Stimulated activated CD4-positive, alpha-beta T cell treated with anti-CD3 and anti-CD28 coated beads, Interleukin-15, amount 100 ng/mL, for 1 hour (primary cell): ENCODE measurements at regions not wholly inside any gene's neighbourhood (a gene's known extent, or its start where the extent isn't known, plus 50 kb on each side); places are given as distances from the start of the nearest gene placed in this dataset.
"Not testable (repeated sequence)": the region's sequence is repeated elsewhere in the genome, so short reads cannot be mapped to it uniquely, and the experiment has no call there.

ENCODE experiments used
- DNase-seq, 2 donors: peaks; one replicate each; pipeline ENCODE4 v3.0.0-alpha.2; 2020; ENCODE audit warnings: low read depth in 1 of 2, low spot score in 1 of 2

- DNase-seq = no peak
These were observed 97.4 kb upstream of the NEDD9 start for GRCh38 chr6:11329726-11330412.

DNA sequence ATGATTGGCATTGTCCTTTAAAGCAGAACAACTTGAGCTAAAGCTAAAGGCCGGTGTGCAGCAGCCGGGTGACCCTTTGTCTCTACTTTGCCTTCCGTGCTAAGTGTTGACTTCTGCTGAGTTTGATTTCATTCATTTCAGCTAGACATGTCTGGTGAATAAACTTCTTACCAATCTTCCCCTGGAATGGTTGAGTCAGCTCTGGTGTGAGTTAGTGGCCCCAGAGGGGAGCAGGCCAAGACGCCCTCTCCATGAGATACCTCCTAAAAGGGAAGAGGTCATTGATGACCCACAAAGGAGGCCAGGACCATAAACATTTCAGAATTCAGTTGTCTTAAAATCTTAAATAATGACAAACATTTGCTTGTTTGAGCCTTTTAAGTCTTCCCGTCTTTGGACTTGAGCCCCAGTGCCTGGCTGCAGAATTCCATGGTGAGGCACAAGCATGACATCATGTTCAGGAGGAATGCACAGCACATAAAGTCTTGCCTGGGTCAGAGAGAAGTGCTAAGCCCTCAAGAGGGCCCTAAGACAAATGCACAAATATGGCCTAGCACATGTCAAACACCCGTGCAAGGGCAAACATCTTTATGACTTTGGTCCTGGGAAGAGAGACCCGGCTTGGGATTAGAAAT lies 96.3 kb upstream of the NEDD9 start:
- no peak for DNase-seq

DNA sequence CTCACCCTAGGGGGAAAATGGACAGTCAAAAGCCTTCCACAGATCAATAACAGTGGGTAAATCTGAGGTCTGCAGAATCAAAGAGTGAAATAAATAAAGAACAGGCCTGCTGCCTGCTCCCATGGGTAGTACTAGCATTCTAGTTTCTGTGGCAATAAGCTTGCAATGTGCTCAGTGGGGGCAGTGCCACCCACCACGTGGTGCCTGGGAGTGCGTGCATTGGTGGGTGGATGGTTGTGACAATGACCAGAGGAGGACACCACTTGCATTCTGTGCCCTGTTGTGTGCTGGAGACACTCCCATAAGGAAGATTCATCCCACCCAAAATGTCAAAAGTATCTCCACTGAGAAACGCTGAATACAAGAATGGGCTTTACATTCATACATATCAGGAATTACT lies 95.5 kb upstream of the NEDD9 start:
- no peak for DNase-seq

DNA sequence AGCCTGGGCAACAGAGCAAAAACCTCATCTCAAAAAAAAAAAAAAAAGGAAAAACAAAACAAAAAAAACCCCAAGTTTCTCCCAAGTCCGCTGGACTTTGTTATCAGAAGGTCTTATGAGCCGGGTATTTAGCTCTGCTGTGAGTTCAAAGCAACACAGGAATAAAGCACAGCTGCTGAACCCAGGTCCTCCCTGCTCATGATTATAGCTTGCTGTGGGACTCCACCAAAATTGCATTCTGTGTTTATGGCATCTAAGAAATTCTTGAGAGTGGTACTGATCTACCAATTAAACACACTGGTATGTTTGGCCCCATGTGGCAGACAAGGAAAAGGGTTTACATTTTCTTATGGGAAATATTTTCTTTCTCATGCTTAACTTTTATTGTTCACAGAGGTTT lies 93.6 kb upstream of the NEDD9 start:
- no peak for DNase-seq

- no peak for DNase-seq
These were observed 92.1 kb upstream of the NEDD9 start for GRCh38 chr6:11324453-11325015.

DNA sequence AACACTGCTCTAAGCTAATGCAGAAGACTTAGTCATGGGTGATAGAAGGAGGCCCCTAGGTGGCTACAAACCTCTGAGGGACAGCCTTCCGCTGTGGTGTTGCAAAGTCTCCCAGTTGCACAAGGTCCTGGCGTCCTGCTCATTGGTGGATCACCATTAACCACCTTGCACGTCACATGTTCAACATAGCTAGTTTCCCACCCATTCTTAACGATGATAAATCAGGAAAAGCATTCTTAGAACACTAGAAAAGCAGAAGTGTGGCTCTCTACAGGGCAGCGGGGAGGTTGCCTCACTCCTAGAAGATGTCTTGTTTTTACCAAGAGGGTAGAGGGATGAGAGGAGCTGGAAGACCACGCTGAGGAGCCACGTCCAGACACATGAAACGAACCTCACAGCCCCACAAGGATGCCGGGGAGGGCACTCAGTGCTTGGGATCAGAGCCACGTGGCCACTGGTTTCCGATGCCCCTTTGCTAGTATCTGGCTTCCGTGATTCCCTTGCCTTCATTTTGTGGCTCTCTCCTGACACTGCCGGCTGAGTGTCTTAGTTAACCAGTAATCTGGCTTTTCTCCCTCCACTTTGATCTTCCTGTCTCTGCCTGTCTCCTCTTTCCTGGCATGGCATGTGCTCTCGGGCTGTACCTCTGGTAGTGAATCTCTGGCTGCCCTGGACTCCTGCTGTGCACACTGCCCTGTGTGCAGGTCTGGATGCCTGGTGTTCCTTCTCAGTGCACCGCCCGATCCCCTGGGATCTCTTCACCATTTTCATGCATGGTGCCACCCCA lies 91.4 kb upstream of the NEDD9 start:
- no peak for DNase-seq

DNA sequence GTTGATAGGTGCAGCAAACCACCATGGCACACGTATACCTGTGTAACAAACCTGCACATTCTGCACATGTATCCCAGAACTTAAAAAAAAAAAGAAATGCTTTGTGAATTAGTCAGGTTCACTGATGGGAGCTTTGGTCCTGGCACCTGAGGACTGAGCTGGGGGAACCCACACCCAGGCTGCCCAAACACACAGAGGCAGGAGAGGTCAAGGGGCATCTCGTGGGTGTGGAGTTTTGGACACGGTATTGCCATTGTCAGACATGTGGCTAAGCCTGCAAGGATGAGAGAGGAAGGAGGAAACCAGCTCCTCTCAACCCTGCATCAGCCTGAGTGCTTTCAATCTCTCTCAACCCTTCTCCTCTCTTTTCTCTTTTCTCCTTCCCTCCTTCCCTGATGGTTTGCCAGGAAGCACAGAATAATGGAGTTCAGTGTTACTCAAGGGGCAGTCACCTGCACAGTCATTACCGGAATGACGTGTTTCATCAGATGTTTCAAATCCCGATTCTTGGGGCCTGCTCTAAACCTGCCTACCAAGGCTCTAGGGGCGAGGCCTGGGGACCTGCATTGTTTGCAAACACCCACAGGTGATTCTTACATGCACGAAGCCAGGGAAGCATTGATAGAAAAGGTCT lies 89.9 kb upstream of the NEDD9 start:
- DNase-seq = no peak

DNA sequence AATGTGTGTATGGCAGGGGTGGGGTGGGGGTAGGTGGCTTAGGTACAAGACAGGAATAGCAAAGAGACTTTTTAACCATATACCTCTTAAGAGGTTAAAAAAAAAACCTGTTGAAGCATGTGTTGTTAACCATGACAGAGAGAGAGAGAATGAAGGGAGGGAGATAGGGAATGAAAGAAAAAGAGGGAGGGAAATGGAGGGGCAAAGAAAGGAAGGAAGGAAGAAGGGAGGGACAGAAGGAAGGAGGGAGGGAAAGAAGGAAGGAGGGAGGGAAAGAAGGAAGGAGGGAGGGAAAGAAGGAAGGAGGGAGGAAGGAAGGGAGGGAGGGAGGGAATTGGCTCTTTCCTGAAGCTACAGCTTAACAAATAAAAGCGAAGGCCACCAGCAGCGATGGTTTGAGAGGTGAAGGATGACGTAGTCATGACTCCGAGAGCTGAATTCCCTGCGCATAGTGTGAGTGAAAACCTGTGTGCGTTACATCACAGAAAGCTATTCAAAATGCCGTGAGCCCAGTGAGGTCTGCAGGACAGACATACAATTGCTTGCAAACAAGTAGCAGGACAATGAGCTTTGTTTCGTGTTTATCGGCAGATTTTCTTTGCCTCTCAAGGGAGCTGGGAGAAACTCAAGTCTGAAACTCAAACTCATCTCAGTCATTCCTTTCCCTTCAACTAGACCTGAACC lies 88.6 kb upstream of the NEDD9 start:
- DNase-seq = no peak

- no peak for DNase-seq
These were observed 86.7 kb upstream of the NEDD9 start for GRCh38 chr6:11318835-11319813.

DNA sequence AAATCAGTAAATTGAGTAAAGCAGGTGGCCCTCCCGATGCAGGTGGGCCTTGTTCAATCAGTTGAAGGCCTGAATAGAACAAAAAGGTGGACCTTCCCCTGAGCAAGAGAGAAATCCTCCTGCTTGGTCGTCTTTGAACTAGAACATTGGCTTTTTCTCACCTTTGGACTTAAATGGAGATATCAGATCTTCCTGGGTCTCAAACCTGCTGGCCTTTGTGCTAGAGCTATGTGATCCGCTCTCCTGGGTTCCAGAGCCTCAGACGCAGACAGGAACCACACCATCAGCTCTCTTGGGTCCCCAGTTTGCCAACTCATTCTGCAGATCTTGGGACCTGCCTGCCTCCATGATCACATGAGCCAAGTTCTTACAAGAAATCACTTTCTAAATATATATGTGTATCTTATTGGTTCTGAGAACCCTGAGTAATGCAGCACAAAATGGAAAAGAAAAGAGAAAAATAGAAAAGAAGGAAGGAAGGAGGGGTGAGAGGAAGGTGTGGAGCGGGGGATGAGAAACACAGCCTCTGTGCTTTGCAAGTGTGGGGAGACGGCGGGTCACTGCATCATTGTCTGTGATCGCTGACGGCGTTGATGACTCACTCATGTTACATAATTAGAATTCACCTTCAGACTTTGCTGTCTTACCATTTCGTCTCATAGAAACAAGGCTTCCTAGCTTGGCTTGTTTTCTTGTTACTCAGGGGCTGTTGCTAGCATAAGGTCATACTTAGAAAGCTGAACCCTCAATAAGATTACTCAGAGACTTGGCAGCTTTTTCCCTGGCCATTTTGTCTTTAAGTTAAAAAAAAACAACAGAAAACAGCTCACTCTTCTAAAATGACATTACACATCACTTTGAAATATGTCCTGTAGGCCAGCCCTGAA lies 85.7 kb upstream of the NEDD9 start:
- DNase-seq = peak; percentile 32

DNA sequence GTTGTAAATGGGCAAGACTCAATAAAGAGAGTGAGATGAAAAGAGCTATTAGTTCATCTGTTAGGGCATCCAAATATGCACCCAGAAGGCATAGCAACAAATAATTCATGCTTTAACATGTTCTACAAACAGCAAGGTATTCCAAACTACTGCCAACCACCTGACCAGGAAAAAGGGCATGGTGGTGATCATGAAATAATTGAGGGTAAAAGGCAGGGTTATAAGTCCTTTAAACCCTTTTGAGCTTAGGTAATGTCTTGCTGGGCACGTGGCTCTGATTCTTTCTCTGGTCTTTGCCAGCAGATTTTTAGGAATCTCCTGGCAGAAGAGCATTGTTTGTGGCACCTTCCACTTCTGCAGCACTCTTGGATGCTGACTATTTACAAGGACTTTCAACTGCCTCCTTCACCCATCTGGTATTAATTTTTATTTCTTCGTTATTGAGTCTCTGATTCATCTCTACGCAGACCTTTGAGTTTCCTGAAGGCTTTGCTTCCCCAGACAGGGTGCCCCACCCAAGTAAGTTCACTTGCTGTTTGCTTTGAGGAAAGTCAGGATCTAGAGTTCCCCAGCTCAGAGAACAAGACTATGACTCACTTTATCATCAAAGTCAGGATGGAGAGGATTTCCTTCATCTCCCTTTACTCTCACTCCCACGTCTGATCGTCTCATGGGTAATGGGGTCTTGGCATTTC lies 83.4 kb upstream of the NEDD9 start:
- no peak for DNase-seq

- no peak for DNase-seq
These were observed 80.7 kb upstream of the NEDD9 start for GRCh38 chr6:11313207-11313606.

DNA sequence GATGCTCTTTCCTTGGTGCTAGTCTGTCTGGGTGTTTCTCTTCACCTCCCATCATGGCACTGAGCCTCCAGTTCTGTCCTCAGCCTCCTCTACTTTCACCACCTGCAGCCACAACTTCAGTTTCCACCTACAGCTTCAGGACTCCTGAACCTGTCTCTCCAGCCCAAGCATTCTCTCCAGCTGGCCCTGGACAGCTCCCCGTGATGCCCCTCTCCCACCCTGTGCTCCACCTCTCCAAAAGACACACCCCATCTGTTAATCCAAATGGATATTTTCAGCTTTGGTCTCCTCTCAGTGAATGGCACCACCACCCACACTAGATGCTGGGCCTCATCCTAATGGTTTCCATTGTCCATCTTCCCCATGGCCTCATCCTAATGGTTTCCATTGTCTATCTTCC lies 79.5 kb upstream of the NEDD9 start:
- DNase-seq = no peak

GRCh38 chr6:11309947-11310665 lies 77.6 kb upstream of the NEDD9 start:
- no peak for DNase-seq

DNA sequence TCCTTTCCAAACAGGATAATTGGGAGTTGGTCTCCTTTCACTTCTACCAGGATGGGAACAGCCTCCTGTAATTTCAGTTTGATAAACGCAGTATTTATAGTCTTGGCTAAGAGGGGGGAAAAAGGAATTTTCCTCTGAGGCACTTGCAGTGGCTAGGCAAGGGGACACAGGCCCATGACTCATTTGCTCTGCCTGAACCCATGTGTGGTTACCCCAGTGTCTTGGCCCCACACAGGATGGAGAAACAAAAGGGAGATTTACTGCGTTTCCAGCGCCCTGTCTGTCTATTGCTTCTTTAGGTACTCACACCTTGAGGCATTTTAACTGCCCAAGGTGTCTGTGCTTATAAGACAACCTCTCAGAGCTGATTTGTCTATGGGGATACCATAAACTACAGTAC lies 74.8 kb upstream of the NEDD9 start:
- DNase-seq = no peak

- no peak for DNase-seq
These were observed 72.5 kb upstream of the NEDD9 start for GRCh38 chr6:11304946-11305345.

- DNase-seq = not testable (repeated sequence)
These were observed 67.5 kb upstream of the NEDD9 start for GRCh38 chr6:11299876-11300428.
